Karpas-422 (cell line): ENCODE measurements at regions not wholly inside any gene's neighbourhood (a gene's known extent, or its start where the extent isn't known, plus 50 kb on each side); places are given as distances from the start of the nearest gene placed in this dataset.

Experiments
- DNase-seq: peaks from one replicate; pipeline ENCODE4 v3.0.0-alpha.2; 2015
- H2AFZ ChIP-seq: fragments of 200-600 bp; sonication (generic); 2 replicates; pipeline ENCODE4 v1.6.1; 2014; ENCODE audit warnings: antibody characterized with exemption, low read length, mixed read lengths
- H3K27ac ChIP-seq: fragments of 200-600 bp; sonication (generic); 2 replicates; pipeline ENCODE4 v1.5.1; 2014; ENCODE audit warnings: mild to moderate bottlenecking, low read length, moderate library complexity
- H3K27me3 ChIP-seq: fragments of 200-600 bp; sonication (generic); 2 replicates; pipeline ENCODE4 v1.6.1; 2014; ENCODE audit warnings: low read length, mixed read lengths
- H3K36me3 ChIP-seq: fragments of 200-600 bp; sonication (generic); 2 replicates; pipeline ENCODE4 v1.6.1; 2014; ENCODE audit warnings: low read length, mixed read lengths; ENCODE audit not compliant: insufficient read depth
- H3K4me1 ChIP-seq: fragments of 200-600 bp; sonication (generic); 2 replicates; pipeline ENCODE4 v1.6.1; 2014; ENCODE audit warnings: mild to moderate bottlenecking, low read length, mixed read lengths
- H3K4me2 ChIP-seq: fragments of 200-600 bp; sonication (generic); 2 replicates; pipeline ENCODE4 v1.6.1; 2014; ENCODE audit warnings: low read length, low read depth, mild to moderate bottlenecking; ENCODE audit not compliant: poor library complexity, severe bottlenecking
- H3K4me3 ChIP-seq: fragments of 200-600 bp; sonication (generic); 2 replicates; pipeline ENCODE4 v1.5.1; 2014; ENCODE audit warnings: mild to moderate bottlenecking, antibody characterized with exemption, low read length, mixed read lengths
- H3K79me2 ChIP-seq: fragments of 200-600 bp; sonication (generic); 2 replicates; pipeline ENCODE4 v1.6.1; 2014; ENCODE audit warnings: mild to moderate bottlenecking, low read length, mixed read lengths
- H3K9ac ChIP-seq: fragments of 200-600 bp; sonication (generic); 2 replicates; pipeline ENCODE4 v1.6.0; 2014; ENCODE audit warnings: low read length
- H3K9me2 ChIP-seq: fragments of 200-600 bp; sonication (generic), shearing (Covaris generic); replicated peaks from 2 replicates; pipeline ENCODE4 v1.6.0; 2014; ENCODE audit warnings: mild to moderate bottlenecking, low read length, moderate library complexity; ENCODE audit not compliant: insufficient read depth
- H3K9me3 ChIP-seq: fragments of 300-700, 200-600 bp; sonication (generic); 2 replicates; pipeline ENCODE4 v1.6.1; 2014; ENCODE audit warnings: low read length, mixed read lengths
- H4K20me1 ChIP-seq: fragments of 200-600 bp; sonication (generic); 2 replicates; pipeline ENCODE4 v1.6.1; 2014; ENCODE audit warnings: mild to moderate bottlenecking, antibody characterized with exemption, low read length, low read depth; ENCODE audit not compliant: insufficient read depth

GRCh38 chr2:60306267-60306861, 247.1 kb downstream of the BCL11A start:
- Histone ChIP-seq H3K4me2 (no peak overlapping the region), H3K4me1 (peaks cover 37% of the 10 kb centered on the region), H3K4me3 (no peak overlapping the region), H3K36me3 (no peaks in the 10 kb centered on the region), H3K9ac (no peak overlapping the region), H4K20me1 (no peaks in the 10 kb centered on the region), H3K79me2 (no peaks in the 10 kb centered on the region), H3K27me3 (no peaks in the 10 kb centered on the region), H3K9me3 (no peaks in the 10 kb centered on the region), H3K27ac (no peak overlapping the region), H2AFZ (no peak overlapping the region), H3K9me2 (no peaks in the 10 kb centered on the region)
- DNase-seq = no peak

- no peak overlapping the region for H3K4me3 ChIP-seq
- no peak overlapping the region for H3K9ac ChIP-seq
- H3K9me3 ChIP-seq = no peaks in the 10 kb centered on the region
- H3K27me3 ChIP-seq = no peaks in the 10 kb centered on the region
- DNase-seq = no peak
- H3K36me3 ChIP-seq = no peaks in the 10 kb centered on the region
- no peaks in the 10 kb centered on the region for H3K9me2 ChIP-seq
- peaks cover 10% of the 10 kb centered on the region for H3K4me1 ChIP-seq
- H3K27ac ChIP-seq = no peak overlapping the region
- H4K20me1 ChIP-seq = no peaks in the 10 kb centered on the region
- peak overlapping the region; percentile 1; the same call in 1 of the 2 replicates for H2AFZ ChIP-seq
- H3K4me2 ChIP-seq = no peak overlapping the region
- no peaks in the 10 kb centered on the region for H3K79me2 ChIP-seq
Measured at GRCh38 chr2:60303680-60304079, 249.8 kb downstream of the BCL11A start.

- Histone ChIP-seq H3K27ac (no peak overlapping the region), H3K27me3 (no peaks in the 10 kb centered on the region), H2AFZ (no peak overlapping the region), H3K79me2 (no peaks in the 10 kb centered on the region), H3K36me3 (no peaks in the 10 kb centered on the region), H3K9me3 (no peaks in the 10 kb centered on the region), H3K9me2 (no peaks in the 10 kb centered on the region), H4K20me1 (no peaks in the 10 kb centered on the region), H3K4me3 (no peak overlapping the region), H3K4me1 (peaks cover 6% of the 10 kb centered on the region; the same call in 1 of the 2 replicates), H3K4me2 (no peak overlapping the region), H3K9ac (no peak overlapping the region)
- DNase-seq = peak; percentile 51
Measured at GRCh38 chr2:60302377-60303126, 250.9 kb downstream of the BCL11A start.

- Histone ChIP-seq H3K4me3 (no peak overlapping the region), H2AFZ (no peak overlapping the region), H3K9ac (no peak overlapping the region), H4K20me1 (no peaks in the 10 kb centered on the region), H3K4me2 (no peak overlapping the region), H3K27ac (no peak overlapping the region), H3K79me2 (no peaks in the 10 kb centered on the region), H3K4me1 (peaks cover under 1% of the 10 kb centered on the region; the same call in 1 of the 2 replicates), H3K9me2 (no peaks in the 10 kb centered on the region), H3K9me3 (no peaks in the 10 kb centered on the region), H3K36me3 (no peaks in the 10 kb centered on the region), H3K27me3 (no peaks in the 10 kb centered on the region)
- DNase-seq = no peak
Measured at GRCh38 chr2:60301726-60302125, 251.7 kb downstream of the BCL11A start.

- Histone ChIP-seq H3K36me3 (no peaks in the 10 kb centered on the region), H3K9me2 (no peaks in the 10 kb centered on the region), H3K4me1 (no peaks in the 10 kb centered on the region), H2AFZ (no peak overlapping the region), H3K9me3 (no peaks in the 10 kb centered on the region), H3K79me2 (no peaks in the 10 kb centered on the region), H4K20me1 (no peaks in the 10 kb centered on the region), H3K4me3 (no peak overlapping the region), H3K27ac (no peak overlapping the region), H3K27me3 (no peaks in the 10 kb centered on the region), H3K4me2 (no peak overlapping the region), H3K9ac (no peak overlapping the region)
- DNase-seq = no peak
Measured at GRCh38 chr2:60299179-60299578, 254.3 kb downstream of the BCL11A start.

- Histone ChIP-seq H3K4me2 (no peak overlapping the region), H3K4me1 (no peaks in the 10 kb centered on the region), H2AFZ (no peak overlapping the region)
Measured at GRCh38 chr2:60298006-60298696, 255.3 kb downstream of the BCL11A start.

GRCh38 chr2:60297296-60298005, 256.0 kb downstream of the BCL11A start:
- DNase-seq = no peak
- Histone ChIP-seq H3K9me3 (no peaks in the 10 kb centered on the region), H3K36me3 (no peaks in the 10 kb centered on the region), H3K4me1 (no peaks in the 10 kb centered on the region), H3K4me2 (no peak overlapping the region), H3K79me2 (no peaks in the 10 kb centered on the region), H3K4me3 (no peak overlapping the region), H2AFZ (no peak overlapping the region), H3K27me3 (no peaks in the 10 kb centered on the region), H4K20me1 (no peaks in the 10 kb centered on the region), H3K27ac (no peak overlapping the region), H3K9me2 (no peaks in the 10 kb centered on the region), H3K9ac (no peak overlapping the region)

More at GRCh38 chr2:60298006-60298696, 255.3 kb downstream of the BCL11A start:
- Histone ChIP-seq H3K79me2 (no peaks in the 10 kb centered on the region), H3K27me3 (no peaks in the 10 kb centered on the region), H3K27ac (no peak overlapping the region), H3K9me3 (no peaks in the 10 kb centered on the region), H3K9ac (no peak overlapping the region), H3K36me3 (no peaks in the 10 kb centered on the region), H3K9me2 (no peaks in the 10 kb centered on the region), H4K20me1 (no peaks in the 10 kb centered on the region), H3K4me3 (no peak overlapping the region)
- no peak for DNase-seq
